ENCODE measurements at regions not wholly inside any gene's neighbourhood (a gene's known extent, or its start where the extent isn't known, plus 50 kb on each side); places are given as distances from the start of the nearest gene placed in this dataset.

GRCh38 chr2:16739778-16740581, 74.3 kb upstream of the CYRIA start:
- TF ChIP-seq CTCF (IDR thresholded peaks at IDR 0.05) = no peak
- no peak for TF ChIP-seq POLR2A (IDR thresholded peaks at IDR 0.05)

All from esophagus squamous epithelium (tissue), 4 donors.